HepG2 (cell line): ENCODE measurements at regions not wholly inside any gene's neighbourhood (a gene's known extent, or its start where the extent isn't known, plus 50 kb on each side); places are given as distances from the start of the nearest gene placed in this dataset.

ENCODE experiments used
- ATAC-seq: fragments of 200-7000 bp; cut with Tn5 transposase; 3 replicates; pipeline ENCODE4 v1.9.1; 2020; ENCODE audit warnings: mild to moderate bottlenecking, moderate library complexity
- BruUV-seq: library from RNA; stranded (reverse); fragments of 400-500 nt; replicated peaks from 2 replicates; lab custom pipeline; 2021; lab: Mats Ljungman, UMichigan
- CTCF ChIA-PET: fragments of 300-600 bp; formaldehyde crosslinking; extraction: SDS; loops from one replicate; lab custom pipeline; 2021; ENCODE audit warnings: low total read pairs, inconsistent platforms, low intra/inter-chr PET ratio; lab: Yijun Ruan, JAX
- POLR2A ChIA-PET: fragments of 350-600 bp; sonication (Branson Sonifier 250); formaldehyde crosslinking; loops from one replicate; lab custom pipeline; 2020; ENCODE audit warnings: antibody characterized with exemption, inconsistent platforms; lab: Yijun Ruan, JAX
- DNase-seq: peaks from one replicate; pipeline ENCODE4 v3.0.0-alpha.2; 2015; ENCODE audit warnings: low spot score
- FAIRE-seq: peaks from 3 replicates; lab custom pipeline; 2011; peaks lifted over from hg19 to GRCh38; lab: Jason Lieb, UNC
- H2AFZ ChIP-seq: one replicate; pipeline ENCODE4 v1.6.1; 2011; ENCODE audit warnings: low read length, inconsistent platforms
- H3K27ac ChIP-seq: fragments of 300-600 bp; 3 replicates; pipeline ENCODE4 v1.8.0; 2011; ENCODE audit warnings: mixed run types, mild to moderate bottlenecking, mixed read lengths, low read length, inconsistent platforms; ENCODE audit not compliant: insufficient read depth; ENCODE audit errors: extremely low read length
- H3K27me3 ChIP-seq, 2 experiments: fragments of 200-600 bp in 1 of 2; 2 replicates in 1 of 2; 3 replicates in 1 of 2; pipeline versions ENCODE4 v1.6.0 to v1.8.0; 2011; ENCODE audit warnings: low read length in 2 of 2, mild to moderate bottlenecking in 2 of 2, moderate library complexity in 2 of 2, inconsistent platforms in 1 of 2; ENCODE audit not compliant: insufficient read depth in 2 of 2, control insufficient read depth in 1 of 2
- H3K36me3 ChIP-seq, 2 experiments: fragments of 200-600 bp in 1 of 2; replicated peaks in 1 of 2; 2 replicates in 1 of 2; 3 replicates in 1 of 2; pipeline versions ENCODE4 v1.5.1 to v1.8.0; 2011; ENCODE audit warnings: low read length in 2 of 2, inconsistent platforms in 1 of 2; ENCODE audit not compliant: insufficient read depth in 2 of 2, control insufficient read depth in 1 of 2
- H3K4me1 ChIP-seq: 2 replicates; pipeline ENCODE4 v1.5.1; 2012; ENCODE audit warnings: low read length, inconsistent platforms; ENCODE audit not compliant: insufficient read depth
- H3K4me2 ChIP-seq: 2 replicates; pipeline ENCODE4 v1.6.0; 2011; ENCODE audit warnings: low read depth, low read length, inconsistent platforms
- H3K4me3 ChIP-seq, 3 experiments: fragments of 200-600 bp in 1 of 3; sonication (generic), shearing (Covaris generic) in 1 of 3; replicated peaks in 1 of 3; 2 replicates each; pipeline ENCODE4 v1.5.1; 2011 to 2016; ENCODE audit warnings: low read length in 3 of 3, inconsistent platforms in 2 of 3, low read depth in 2 of 3, mild to moderate bottlenecking in 2 of 3, control low read depth in 1 of 3, mixed read lengths in 1 of 3; ENCODE audit not compliant: insufficient read depth in 1 of 3
- H3K79me2 ChIP-seq: one replicate; pipeline ENCODE4 v1.6.1; 2011; ENCODE audit warnings: low read length, inconsistent platforms; ENCODE audit not compliant: insufficient read depth
- H3K9ac ChIP-seq: 2 replicates; pipeline ENCODE4 v1.6.0; 2011; ENCODE audit warnings: mild to moderate bottlenecking, low read depth, low read length, inconsistent platforms; ENCODE audit not compliant: insufficient read depth
- H3K9me3 ChIP-seq: 2 replicates; pipeline ENCODE4 v1.5.1; 2012; ENCODE audit warnings: mild to moderate bottlenecking, low read length
- H4K20me1 ChIP-seq: 2 replicates; pipeline ENCODE4 v1.6.0; 2011; ENCODE audit warnings: inconsistent platforms, mild to moderate bottlenecking, low read length, moderate library complexity; ENCODE audit not compliant: insufficient read depth
- NCOA5 ChIP-seq: sonication (generic); formaldehyde crosslinking; IDR thresholded peaks from 2 replicates; pipeline ENCODE4 v1.4.0; 2020; ENCODE audit warnings: missing genetic modification reagents
- NKX3-1 ChIP-seq: sonication (generic); formaldehyde crosslinking; IDR thresholded peaks from 2 replicates; pipeline ENCODE4 v1.5.0; 2020; ENCODE audit warnings: missing genetic modification reagents
- NR2C2 ChIP-seq: sonication (generic); formaldehyde crosslinking; IDR thresholded peaks from 2 replicates; pipeline ENCODE4 v1.4.0; 2020; ENCODE audit warnings: missing genetic modification reagents, mild to moderate bottlenecking, moderate library complexity, borderline replicate concordance
- ONECUT2 ChIP-seq: sonication (generic); formaldehyde crosslinking; IDR thresholded peaks from 2 replicates; pipeline ENCODE4 v1.4.0; 2020; ENCODE audit warnings: missing genetic modification reagents
- RARG ChIP-seq: sonication (generic); formaldehyde crosslinking; IDR thresholded peaks from 2 replicates; pipeline ENCODE4 v1.4.0; 2020; ENCODE audit warnings: low read depth, mild to moderate bottlenecking, missing genetic modification reagents
- SMAD1 ChIP-seq: sonication (generic); formaldehyde crosslinking; IDR thresholded peaks from 2 replicates; pipeline ENCODE4 v1.4.0; 2020; ENCODE audit warnings: missing genetic modification reagents, low read depth, mild to moderate bottlenecking, borderline replicate concordance
- SNAPC2 ChIP-seq: sonication (generic); formaldehyde crosslinking; IDR thresholded peaks from 2 replicates; pipeline ENCODE4 v1.8.1; 2022; ENCODE audit warnings: mild to moderate bottlenecking, missing genetic modification reagents
- TARDBP ChIP-seq: sonication (generic); formaldehyde crosslinking; IDR thresholded peaks from 2 replicates; pipeline ENCODE4 v1.8.0; 2022; ENCODE audit warnings: mild to moderate bottlenecking, missing genetic modification reagents
- ZFP36 ChIP-seq: fragments of 150-350 bp; IDR thresholded peaks from 2 replicates; pipeline ENCODE4 v1.6.1; 2018; ENCODE audit warnings: borderline replicate concordance, low read length, low read depth; ENCODE audit not compliant: partially characterized antibody
- ZNF563 ChIP-seq: sonication (generic); formaldehyde crosslinking; IDR thresholded peaks from 2 replicates; pipeline ENCODE4 v1.8.0; 2022; ENCODE audit warnings: mild to moderate bottlenecking, moderate library complexity, missing genetic modification reagents
- in situ Hi-C: cut with HindIII; loops from 2 replicates; pipeline ENCODE4 v1.10.0; 2017; ENCODE audit warnings: low pct_unique_long_range_greater_than_20kb; ENCODE audit not compliant: extremely low pct_ligation_motif_present
- intact Hi-C: fragments of 100-400 bp; cut with micrococcal nuclease; formaldehyde crosslinking; loops from one replicate; pipeline ENCODE4 v1.10.0; 2022; ENCODE audit not compliant: unreplicated experiment
- TF ChIP-seq, protein P1 (sequence below): sonication (generic); formaldehyde crosslinking; IDR thresholded peaks from 2 replicates; pipeline ENCODE4 v1.8.0; 2022; ENCODE audit warnings: missing genetic modification reagents, mild to moderate bottlenecking, moderate library complexity, borderline replicate concordance

DNA sequence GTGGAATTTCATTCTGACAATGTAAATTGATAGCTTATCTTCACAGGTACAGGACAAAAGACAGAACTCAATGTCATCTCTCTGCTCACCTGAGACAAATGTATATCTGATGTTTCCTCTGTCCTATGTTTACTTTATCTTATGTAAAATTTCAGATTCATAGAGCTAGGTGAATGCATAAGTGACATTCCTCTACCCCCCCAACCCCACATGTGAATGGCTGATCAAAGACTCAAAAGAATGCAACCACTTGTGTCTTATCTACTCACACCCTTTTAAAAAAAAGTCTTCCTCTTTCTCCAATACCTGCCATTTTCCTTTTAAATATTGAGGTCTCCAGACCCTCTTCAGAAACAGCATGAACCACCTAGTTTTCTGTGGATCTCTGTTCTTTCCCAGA lies 736.6 kb upstream of the SEL1L start:
- Histone ChIP-seq H3K4me1 (no peaks in the 10 kb centered on the region), H3K79me2 (no peaks in the 10 kb centered on the region), H3K27ac (no peak overlapping the region), H3K27me3 (no peaks in the 10 kb centered on the region; a peak in 1 of 5 replicates), H3K4me3 (no peak overlapping the region), H3K36me3 (no peaks in the 10 kb centered on the region), H3K4me2 (no peak overlapping the region), H4K20me1 (no peaks in the 10 kb centered on the region), H3K9ac (no peak overlapping the region), H2AFZ (no peak overlapping the region), H3K9me3 (peaks cover 88% of the 10 kb centered on the region)
- no TSS peak for BruUV-seq
- ChIA-PET CTCF (no interaction called here), POLR2A (no interaction called here)
- DNase-seq = no peak
- intact Hi-C loops = no loop called here
- no peak for ATAC-seq
- TF ChIP-seq NKX3-1 (CRISPR knock-in tag) (no peak), NR2C2 (CRISPR knock-in tag) (no peak), TARDBP (CRISPR knock-in tag) (no peak), RARG (CRISPR knock-in tag) (no peak), ZNF563 (CRISPR knock-in tag) (no peak), SNAPC2 (CRISPR knock-in tag) (no peak), ZFP36 (no peak), ONECUT2 (CRISPR knock-in tag) (no peak), NCOA5 (CRISPR knock-in tag) (no peak), SMAD1 (CRISPR knock-in tag) (no peak)
- TF ChIP-seq, protein P1, sequence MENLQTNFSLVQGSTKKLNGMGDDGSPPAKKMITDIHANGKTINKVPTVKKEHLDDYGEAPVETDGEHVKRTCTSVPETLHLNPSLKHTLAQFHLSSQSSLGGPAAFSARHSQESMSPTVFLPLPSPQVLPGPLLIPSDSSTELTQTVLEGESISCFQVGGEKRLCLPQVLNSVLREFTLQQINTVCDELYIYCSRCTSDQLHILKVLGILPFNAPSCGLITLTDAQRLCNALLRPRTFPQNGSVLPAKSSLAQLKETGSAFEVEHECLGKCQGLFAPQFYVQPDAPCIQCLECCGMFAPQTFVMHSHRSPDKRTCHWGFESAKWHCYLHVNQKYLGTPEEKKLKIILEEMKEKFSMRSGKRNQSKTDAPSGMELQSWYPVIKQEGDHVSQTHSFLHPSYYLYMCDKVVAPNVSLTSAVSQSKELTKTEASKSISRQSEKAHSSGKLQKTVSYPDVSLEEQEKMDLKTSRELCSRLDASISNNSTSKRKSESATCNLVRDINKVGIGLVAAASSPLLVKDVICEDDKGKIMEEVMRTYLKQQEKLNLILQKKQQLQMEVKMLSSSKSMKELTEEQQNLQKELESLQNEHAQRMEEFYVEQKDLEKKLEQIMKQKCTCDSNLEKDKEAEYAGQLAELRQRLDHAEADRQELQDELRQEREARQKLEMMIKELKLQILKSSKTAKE (CRISPR knock-in tag) = no peak
- FAIRE-seq = no peak
- in situ Hi-C loops = no loop called here
